ENCODE measurements at regions not wholly inside any gene's neighbourhood (a gene's known extent, or its start where the extent isn't known, plus 50 kb on each side); places are given as distances from the start of the nearest gene placed in this dataset.

DNA sequence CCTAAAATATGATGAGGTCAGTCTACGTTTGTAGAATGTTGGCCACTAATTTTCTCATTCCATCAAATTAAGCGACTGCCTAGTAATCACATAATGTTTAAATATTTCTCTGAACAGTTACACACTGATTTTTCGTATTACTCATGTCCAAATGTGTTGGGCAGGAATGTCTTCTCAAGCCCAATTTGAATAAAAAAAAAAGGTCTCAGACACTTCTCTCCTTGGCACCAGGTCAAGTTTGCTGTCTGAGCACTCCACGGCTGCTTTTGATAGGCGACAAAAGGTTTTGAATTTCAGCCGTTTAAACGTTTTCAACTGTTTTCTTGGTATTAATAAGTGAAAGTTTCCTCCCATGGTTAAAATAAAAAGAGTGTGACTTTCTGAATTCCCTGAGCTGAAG is 542.1 kb downstream of the IRX1 start:
- Histone ChIP-seq H3K4me3 (ENCODE audit: low read depth in 1 of 2, low read length in 2 of 2) (no peak overlapping the region), H3K9me3 (ENCODE audit: low read length) (no peaks in the 10 kb centered on the region), H3K9ac (ENCODE audit: low read length) (no peak overlapping the region), H3K4me1 (ENCODE audit: insufficient read depth, low read length) (no peaks in the 10 kb centered on the region), H3K27ac (ENCODE audit: low read depth, low read length) (no peak overlapping the region), H3K27me3 (ENCODE audit: control insufficient read depth in 1 of 2, insufficient read depth in 2 of 2, low read length in 2 of 2) (no peaks in the 10 kb centered on the region), H3K36me3 (ENCODE audit: insufficient read depth, low read length) (no peaks in the 10 kb centered on the region)

- Histone ChIP-seq H3K27me3 (ENCODE audit: control insufficient read depth in 1 of 2, insufficient read depth in 2 of 2, low read length in 2 of 2) (no peaks in the 10 kb centered on the region), H3K4me1 (ENCODE audit: insufficient read depth, low read length) (no peaks in the 10 kb centered on the region), H3K9ac (ENCODE audit: low read length) (no peak overlapping the region), H3K9me3 (ENCODE audit: low read length) (no peaks in the 10 kb centered on the region), H3K36me3 (ENCODE audit: insufficient read depth, low read length) (no peaks in the 10 kb centered on the region), H3K27ac (ENCODE audit: low read depth, low read length) (no peak overlapping the region), H3K4me3 (ENCODE audit: low read depth in 1 of 2, low read length in 2 of 2) (no peak overlapping the region)
Measured at GRCh38 chr5:4142842-4143241, 547.2 kb downstream of the IRX1 start.

DNA sequence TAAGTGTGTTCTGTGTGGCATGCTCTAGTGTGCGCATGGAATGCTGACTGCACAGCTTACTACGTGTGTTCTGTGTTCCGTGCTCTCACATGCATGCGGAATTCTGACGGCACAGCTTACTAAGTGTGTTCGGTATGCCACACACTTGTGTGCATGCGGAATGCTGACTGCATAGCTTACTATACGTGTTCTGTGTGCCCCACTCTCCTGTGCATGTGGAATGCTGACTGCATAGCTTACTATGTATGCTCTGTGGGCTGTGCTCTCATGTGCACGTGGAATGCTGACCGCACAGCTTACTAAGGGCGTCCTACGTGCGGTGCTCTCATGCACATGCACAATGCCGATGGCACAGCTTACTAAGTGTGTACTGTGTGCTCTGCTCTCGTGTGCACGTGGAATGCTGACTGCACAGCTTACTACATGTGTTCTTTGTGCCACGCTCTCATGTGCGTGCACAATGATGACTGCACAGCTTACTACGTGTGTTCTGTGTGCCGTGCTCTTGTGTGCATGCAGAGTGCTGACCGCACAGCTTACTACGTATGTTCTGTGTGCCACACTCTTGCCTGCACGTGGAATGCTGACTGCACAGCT is 548.9 kb downstream of the IRX1 start:
- Histone ChIP-seq H3K4me3 (ENCODE audit: low read depth in 1 of 2, low read length in 2 of 2) (no peak overlapping the region), H3K4me1 (ENCODE audit: insufficient read depth, low read length) (no peaks in the 10 kb centered on the region), H3K9me3 (ENCODE audit: low read length) (no peaks in the 10 kb centered on the region), H3K27me3 (ENCODE audit: control insufficient read depth in 1 of 2, insufficient read depth in 2 of 2, low read length in 2 of 2) (no peaks in the 10 kb centered on the region), H3K9ac (ENCODE audit: low read length) (no peak overlapping the region), H3K27ac (ENCODE audit: low read depth, low read length) (no peak overlapping the region), H3K36me3 (ENCODE audit: insufficient read depth, low read length) (no peaks in the 10 kb centered on the region)

DNA sequence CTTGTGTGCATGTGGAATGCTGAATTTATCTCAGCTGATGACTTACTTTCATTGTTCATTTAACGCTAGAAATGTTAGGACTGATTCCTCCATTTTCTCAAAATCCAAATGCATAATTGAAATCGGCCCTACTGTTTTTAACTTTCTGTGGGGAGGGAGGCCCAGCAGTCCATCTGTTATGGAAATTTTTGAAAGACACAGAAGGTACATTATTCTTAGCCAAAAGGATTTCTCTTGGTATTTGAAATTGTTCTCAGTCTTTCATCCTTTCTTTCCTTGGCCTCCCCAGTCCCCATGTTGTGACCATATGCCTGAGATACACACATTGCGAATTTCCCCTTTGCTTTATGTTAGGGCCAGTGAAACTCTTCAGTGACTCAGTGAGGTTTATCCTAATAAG is 549.9 kb downstream of the IRX1 start:
- H3K9me3 ChIP-seq (ENCODE audit: low read length), result no peaks in the 10 kb centered on the region
- H3K36me3 ChIP-seq (ENCODE audit: insufficient read depth, low read length), result no peaks in the 10 kb centered on the region
- no peaks in the 10 kb centered on the region for H3K4me1 ChIP-seq (ENCODE audit: insufficient read depth, low read length)
- H3K9ac ChIP-seq (ENCODE audit: low read length), result no peak overlapping the region
- H3K4me3 ChIP-seq (ENCODE audit: low read depth in 1 of 2, low read length in 2 of 2), result no peak overlapping the region
- H3K27me3 ChIP-seq (ENCODE audit: control insufficient read depth in 1 of 2, insufficient read depth in 2 of 2, low read length in 2 of 2), result no peaks in the 10 kb centered on the region
- H3K27ac ChIP-seq (ENCODE audit: low read depth, low read length), result no peak overlapping the region

DNA sequence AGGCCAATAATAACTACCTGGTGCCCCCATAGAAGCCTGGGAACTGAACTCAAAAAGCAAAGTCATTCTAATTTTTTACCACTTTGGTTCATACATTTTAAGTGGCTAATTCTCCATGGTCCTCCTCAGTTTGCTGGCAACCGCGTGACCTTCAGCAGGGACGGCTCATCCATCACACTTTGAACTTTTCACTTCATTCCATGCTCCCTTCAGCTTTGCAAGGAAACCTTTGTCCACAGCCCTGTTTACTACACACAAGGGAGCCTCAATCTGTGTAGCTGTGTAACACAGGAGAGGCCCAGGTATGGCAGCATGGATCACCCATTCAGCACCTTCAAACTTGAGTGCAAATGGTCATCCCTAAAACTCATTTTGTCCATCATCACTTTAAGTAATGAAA is 552.4 kb downstream of the IRX1 start:
- Histone ChIP-seq H3K27me3 (ENCODE audit: control insufficient read depth in 1 of 2, insufficient read depth in 2 of 2, low read length in 2 of 2) (no peaks in the 10 kb centered on the region), H3K4me3 (ENCODE audit: low read depth in 1 of 2, low read length in 2 of 2) (no peak overlapping the region), H3K27ac (ENCODE audit: low read depth, low read length) (no peak overlapping the region), H3K36me3 (ENCODE audit: insufficient read depth, low read length) (no peaks in the 10 kb centered on the region), H3K4me1 (ENCODE audit: insufficient read depth, low read length) (no peaks in the 10 kb centered on the region), H3K9ac (ENCODE audit: low read length) (no peak overlapping the region), H3K9me3 (ENCODE audit: low read length) (no peaks in the 10 kb centered on the region)

DNA sequence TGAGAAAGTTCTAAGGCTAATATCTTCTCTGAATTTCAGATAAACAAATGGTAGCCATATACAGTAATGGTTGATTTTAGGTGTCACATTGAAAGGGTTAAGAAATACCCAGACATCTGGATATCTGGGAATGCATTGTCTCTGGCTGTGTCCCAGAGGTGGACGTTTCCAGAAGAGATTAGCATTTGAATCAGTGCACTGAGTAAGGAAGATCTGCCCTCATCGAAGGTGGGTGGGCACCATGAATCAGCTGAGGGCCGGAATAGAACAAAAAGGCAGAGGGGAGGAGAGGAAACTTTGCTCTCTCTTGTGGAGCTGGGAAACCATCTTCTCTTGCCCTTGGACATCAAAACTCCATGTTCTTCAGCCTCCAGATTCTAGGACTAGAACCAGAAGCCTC is 554.4 kb downstream of the IRX1 start:
- no peak overlapping the region for H3K27ac ChIP-seq (ENCODE audit: low read depth, low read length)
- H3K27me3 ChIP-seq (ENCODE audit: control insufficient read depth in 1 of 2, insufficient read depth in 2 of 2, low read length in 2 of 2), result no peaks in the 10 kb centered on the region
- no peaks in the 10 kb centered on the region for H3K9me3 ChIP-seq (ENCODE audit: low read length)
- no peak overlapping the region for H3K9ac ChIP-seq (ENCODE audit: low read length)
- H3K36me3 ChIP-seq (ENCODE audit: insufficient read depth, low read length), result no peaks in the 10 kb centered on the region
- H3K4me1 ChIP-seq (ENCODE audit: insufficient read depth, low read length), result no peaks in the 10 kb centered on the region
- H3K4me3 ChIP-seq (ENCODE audit: low read depth in 1 of 2, low read length in 2 of 2), result no peak overlapping the region

DNA sequence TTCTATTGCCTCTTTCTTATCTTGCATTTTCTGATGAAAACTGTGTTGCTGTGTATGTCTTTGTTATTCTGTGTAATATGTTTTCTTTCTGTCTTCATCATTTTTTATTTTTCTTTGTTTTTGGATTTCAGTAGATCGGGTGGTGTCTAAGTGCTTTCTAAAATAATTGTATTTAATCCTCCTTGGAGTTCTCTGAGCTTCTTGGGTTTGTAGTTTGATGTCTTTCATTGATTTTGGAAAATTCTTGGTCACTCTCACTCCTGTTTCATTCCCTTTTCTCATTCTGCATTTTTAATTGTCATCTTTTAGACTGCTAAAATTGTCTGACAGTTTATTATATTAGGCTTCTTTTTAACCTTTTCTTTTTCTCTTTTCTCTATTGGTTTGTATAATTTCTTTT is 560.5 kb downstream of the IRX1 start:
- Histone ChIP-seq H3K27me3 (ENCODE audit: control insufficient read depth in 1 of 2, insufficient read depth in 2 of 2, low read length in 2 of 2) (no peaks in the 10 kb centered on the region), H3K4me3 (ENCODE audit: low read depth in 1 of 2, low read length in 2 of 2) (no peak overlapping the region), H3K36me3 (ENCODE audit: insufficient read depth, low read length) (no peaks in the 10 kb centered on the region), H3K9me3 (ENCODE audit: low read length) (no peaks in the 10 kb centered on the region), H3K9ac (ENCODE audit: low read length) (no peak overlapping the region), H3K27ac (ENCODE audit: low read depth, low read length) (no peak overlapping the region), H3K4me1 (ENCODE audit: insufficient read depth, low read length) (no peaks in the 10 kb centered on the region)

GRCh38 chr5:4156889-4157288 is 561.3 kb downstream of the IRX1 start:
- H3K27me3 ChIP-seq (ENCODE audit: control insufficient read depth in 1 of 2, insufficient read depth in 2 of 2, low read length in 2 of 2), result no peaks in the 10 kb centered on the region
- H3K4me1 ChIP-seq (ENCODE audit: insufficient read depth, low read length), result no peaks in the 10 kb centered on the region
- no peaks in the 10 kb centered on the region for H3K9me3 ChIP-seq (ENCODE audit: low read length)
- no peaks in the 10 kb centered on the region for H3K36me3 ChIP-seq (ENCODE audit: insufficient read depth, low read length)
- no peak overlapping the region for H3K27ac ChIP-seq (ENCODE audit: low read depth, low read length)
- H3K4me3 ChIP-seq (ENCODE audit: low read depth in 1 of 2, low read length in 2 of 2), result no peak overlapping the region
- H3K9ac ChIP-seq (ENCODE audit: low read length), result no peak overlapping the region

DNA sequence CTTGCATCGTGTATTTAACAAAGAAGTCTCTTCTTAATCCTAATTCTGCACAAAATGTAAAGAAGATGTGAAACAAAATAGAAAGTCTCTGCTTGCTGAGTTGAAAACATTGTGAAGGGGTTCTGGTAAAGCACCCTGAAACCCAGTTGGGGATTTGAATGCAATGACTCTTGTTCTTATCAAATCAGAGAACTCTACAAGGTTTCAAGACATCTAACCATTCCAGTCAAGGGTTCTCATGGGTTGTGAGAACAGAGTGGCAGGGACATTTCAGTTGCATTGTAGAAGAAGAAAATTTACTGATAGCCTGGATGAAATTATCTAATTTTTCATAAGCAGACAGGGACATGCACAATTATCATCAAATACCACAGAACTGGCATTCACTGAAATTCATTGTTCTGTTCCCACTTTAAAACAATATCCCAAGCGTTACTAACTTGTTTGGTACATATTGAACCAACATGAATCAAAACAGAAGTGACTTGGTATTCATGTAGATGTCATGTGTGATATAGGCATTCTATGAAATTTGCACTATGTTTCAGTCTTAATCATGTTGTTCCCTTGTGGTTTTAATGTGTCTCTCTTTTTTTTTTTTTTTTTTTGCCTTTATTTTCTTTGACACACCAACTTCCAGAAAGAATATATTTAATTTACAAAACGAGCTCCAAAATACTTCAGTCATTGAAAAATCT is 563.3 kb downstream of the IRX1 start:
- Histone ChIP-seq H3K27me3 (ENCODE audit: control insufficient read depth in 1 of 2, insufficient read depth in 2 of 2, low read length in 2 of 2) (no peaks in the 10 kb centered on the region), H3K9ac (ENCODE audit: low read length) (no peak overlapping the region), H3K27ac (ENCODE audit: low read depth, low read length) (no peak overlapping the region), H3K4me1 (ENCODE audit: insufficient read depth, low read length) (no peaks in the 10 kb centered on the region), H3K4me3 (ENCODE audit: low read depth in 1 of 2, low read length in 2 of 2) (no peak overlapping the region), H3K9me3 (ENCODE audit: low read length) (no peaks in the 10 kb centered on the region), H3K36me3 (ENCODE audit: insufficient read depth, low read length) (no peaks in the 10 kb centered on the region)

GRCh38 chr5:4159681-4160080 is 564.0 kb downstream of the IRX1 start:
- Histone ChIP-seq H3K27ac (ENCODE audit: low read depth, low read length) (no peak overlapping the region), H3K36me3 (ENCODE audit: insufficient read depth, low read length) (no peaks in the 10 kb centered on the region), H3K4me3 (ENCODE audit: low read depth in 1 of 2, low read length in 2 of 2) (no peak overlapping the region), H3K27me3 (ENCODE audit: control insufficient read depth in 1 of 2, insufficient read depth in 2 of 2, low read length in 2 of 2) (no peaks in the 10 kb centered on the region), H3K9me3 (ENCODE audit: low read length) (no peaks in the 10 kb centered on the region), H3K9ac (ENCODE audit: low read length) (no peak overlapping the region), H3K4me1 (ENCODE audit: insufficient read depth, low read length) (no peaks in the 10 kb centered on the region)

- Histone ChIP-seq H3K9ac (ENCODE audit: low read length) (no peak overlapping the region), H3K27ac (ENCODE audit: low read depth, low read length) (no peak overlapping the region), H3K36me3 (ENCODE audit: insufficient read depth, low read length) (no peaks in the 10 kb centered on the region), H3K27me3 (ENCODE audit: control insufficient read depth in 1 of 2, insufficient read depth in 2 of 2, low read length in 2 of 2) (no peaks in the 10 kb centered on the region), H3K9me3 (ENCODE audit: low read length) (no peaks in the 10 kb centered on the region), H3K4me3 (ENCODE audit: low read depth in 1 of 2, low read length in 2 of 2) (no peak overlapping the region), H3K4me1 (ENCODE audit: insufficient read depth, low read length) (no peaks in the 10 kb centered on the region)
Measured at GRCh38 chr5:4164167-4164566, 568.5 kb downstream of the IRX1 start.

DNA sequence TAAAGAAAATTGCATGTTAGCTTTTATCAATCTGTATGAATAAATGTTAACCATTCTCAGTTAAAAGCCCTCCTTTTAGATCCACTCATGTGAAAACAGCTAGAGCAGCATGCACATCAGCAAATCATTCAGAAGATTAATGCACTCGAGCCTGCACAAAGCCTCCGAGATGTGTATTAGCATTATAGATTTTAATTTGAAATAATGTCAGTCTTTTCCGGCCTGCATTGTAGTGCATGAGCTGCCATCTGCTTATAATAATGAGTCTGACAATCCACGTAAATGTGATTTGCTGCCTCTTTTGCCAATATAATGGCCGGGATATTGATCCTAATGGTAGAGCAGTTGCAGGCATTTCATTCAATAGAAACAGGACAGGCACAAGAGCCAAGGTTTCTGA is 585.1 kb downstream of the IRX1 start:
- Histone ChIP-seq H3K4me1 (ENCODE audit: insufficient read depth, low read length) (no peaks in the 10 kb centered on the region), H3K9me3 (ENCODE audit: low read length) (no peaks in the 10 kb centered on the region), H3K36me3 (ENCODE audit: insufficient read depth, low read length) (no peaks in the 10 kb centered on the region), H3K27ac (ENCODE audit: low read depth, low read length) (no peak overlapping the region), H3K9ac (ENCODE audit: low read length) (no peak overlapping the region), H3K4me3 (ENCODE audit: low read depth in 1 of 2, low read length in 2 of 2) (no peak overlapping the region), H3K27me3 (ENCODE audit: control insufficient read depth in 1 of 2, insufficient read depth in 2 of 2, low read length in 2 of 2) (no peaks in the 10 kb centered on the region)

All from muscle layer of colon (tissue), 2 donors.